ENCODE measurements at regions not wholly inside any gene's neighbourhood (a gene's known extent, or its start where the extent isn't known, plus 50 kb on each side); places are given as distances from the start of the nearest gene placed in this dataset.

- DNase-seq, result no peak
- intact Hi-C loops (cut with DNase I; ENCODE audit: low total_unique reads), result no loop called here
- 0 to 91% (median 24%) methylated on average over 1 of the region's 1 CpG for WGBS, 5 donors
Measured at GRCh38 chr20:60126975-60127374, 168.8 kb downstream of the CDH26 start.

DNA sequence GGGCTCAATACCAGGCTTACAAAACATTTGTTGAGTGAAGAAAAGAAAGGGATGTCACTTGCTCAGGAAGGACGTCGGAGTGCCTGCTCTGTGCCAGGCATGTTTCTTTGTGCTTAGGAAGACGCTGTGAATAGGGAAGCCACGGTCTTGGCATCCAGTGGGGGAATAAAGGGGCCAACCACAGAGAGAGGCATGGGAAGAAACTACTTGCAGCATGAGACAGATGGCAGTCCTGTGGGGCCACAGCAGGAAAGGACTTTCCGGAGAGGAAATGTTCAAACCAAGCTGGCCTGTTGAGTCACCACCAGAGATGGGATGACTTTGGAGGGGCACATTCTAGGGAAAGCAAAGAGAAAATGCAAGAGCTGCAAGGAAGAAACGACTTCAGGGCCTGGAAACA is 173.2 kb downstream of the CDH26 start:
- no peaks in the 10 kb centered on the region for H3K9me3 ChIP-seq
- H3K27me3 ChIP-seq, result peaks cover 0 to 13% (median 5%) of the 10 kb centered on the region in 3 donors
- intact Hi-C loops (cut with DNase I; ENCODE audit: low total_unique reads), result no loop called here
- H3K27ac ChIP-seq, result no peak overlapping the region
- no peak for DNase-seq
- no peak for TF ChIP-seq POLR2AphosphoS5 (IDR thresholded peaks at IDR 0.05)
- no peak for TF ChIP-seq CTCF (IDR thresholded peaks at IDR 0.05)
- TF ChIP-seq POLR2A (IDR thresholded peaks at IDR 0.05), result no peak
- TF ChIP-seq EP300 (IDR thresholded peaks at IDR 0.05), result no peak
- H3K36me3 ChIP-seq, result no peaks in the 10 kb centered on the region
- WGBS, 5 donors, result 45 to 59% (median 57%) methylated on average over 6 of the region's 6 CpGs
- no peak overlapping the region for H3K4me3 ChIP-seq
- H3K4me1 ChIP-seq, result no peaks in the 10 kb centered on the region

More at GRCh38 chr20:60126975-60127374, 168.8 kb downstream of the CDH26 start:
- Histone ChIP-seq H3K27ac (no peak overlapping the region), H3K4me3 (no peak overlapping the region), H3K36me3 (no peaks in the 10 kb centered on the region), H3K27me3 (peaks cover 0 to 29% (median 12%) of the 10 kb centered on the region in 3 donors), H3K4me1 (no peaks in the 10 kb centered on the region), H3K9me3 (no peaks in the 10 kb centered on the region)
- TF ChIP-seq CTCF (IDR thresholded peaks at IDR 0.05) (no peak), POLR2AphosphoS5 (IDR thresholded peaks at IDR 0.05) (no peak), EP300 (IDR thresholded peaks at IDR 0.05) (no peak), POLR2A (IDR thresholded peaks at IDR 0.05) (no peak)

DNA sequence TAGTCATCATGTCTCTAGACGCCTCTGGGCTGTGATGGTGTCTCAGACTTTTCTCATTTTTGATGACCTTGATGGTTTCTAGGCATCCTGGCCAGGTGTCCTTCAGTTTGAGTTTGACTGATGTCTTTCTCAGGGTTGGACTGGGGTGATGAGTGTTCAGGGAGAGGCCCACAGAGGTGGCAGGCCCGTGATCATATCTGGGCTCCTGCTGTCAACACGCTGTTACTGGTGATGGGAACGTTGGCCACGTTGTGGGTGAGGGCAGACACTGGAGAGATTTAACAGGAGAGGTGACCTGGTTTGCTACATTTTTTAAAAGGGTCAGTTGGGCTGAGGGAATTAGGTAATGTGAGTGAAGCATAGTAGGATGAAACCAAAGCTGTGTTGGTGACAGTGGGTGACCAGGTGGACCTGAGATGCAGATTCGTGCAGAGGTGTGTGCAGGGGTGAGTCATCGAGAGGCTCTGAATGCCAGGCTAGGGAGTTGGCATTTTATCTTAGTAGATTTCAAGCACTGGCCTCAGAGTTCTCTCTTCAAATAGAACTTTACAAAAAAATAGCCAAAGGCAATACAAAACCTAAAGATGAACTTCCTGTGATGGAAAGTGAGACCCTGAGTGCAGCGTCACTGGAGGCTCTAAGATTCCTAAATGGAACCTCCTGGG is 174.1 kb downstream of the CDH26 start:
- no peaks in the 10 kb centered on the region for H3K36me3 ChIP-seq
- intact Hi-C loops (cut with DNase I; ENCODE audit: low total_unique reads), result no loop called here
- 74 to 84% (median 80%) methylated on average over 8 of the region's 8 CpGs for WGBS, 5 donors
- H3K4me3 ChIP-seq, result no peak overlapping the region
- H3K9me3 ChIP-seq, result no peaks in the 10 kb centered on the region
- no peak for DNase-seq
- TF ChIP-seq POLR2A (IDR thresholded peaks at IDR 0.05) (no peak), POLR2AphosphoS5 (IDR thresholded peaks at IDR 0.05) (no peak), CTCF (IDR thresholded peaks at IDR 0.05) (no peak), EP300 (IDR thresholded peaks at IDR 0.05) (no peak)
- peaks cover 0 to 5% (median 4%) of the 10 kb centered on the region in 3 donors for H3K27me3 ChIP-seq
- peaks cover 0 to 3% (median 0%) of the 10 kb centered on the region in 4 donors for H3K4me1 ChIP-seq
- H3K27ac ChIP-seq, result no peak overlapping the region

DNA sequence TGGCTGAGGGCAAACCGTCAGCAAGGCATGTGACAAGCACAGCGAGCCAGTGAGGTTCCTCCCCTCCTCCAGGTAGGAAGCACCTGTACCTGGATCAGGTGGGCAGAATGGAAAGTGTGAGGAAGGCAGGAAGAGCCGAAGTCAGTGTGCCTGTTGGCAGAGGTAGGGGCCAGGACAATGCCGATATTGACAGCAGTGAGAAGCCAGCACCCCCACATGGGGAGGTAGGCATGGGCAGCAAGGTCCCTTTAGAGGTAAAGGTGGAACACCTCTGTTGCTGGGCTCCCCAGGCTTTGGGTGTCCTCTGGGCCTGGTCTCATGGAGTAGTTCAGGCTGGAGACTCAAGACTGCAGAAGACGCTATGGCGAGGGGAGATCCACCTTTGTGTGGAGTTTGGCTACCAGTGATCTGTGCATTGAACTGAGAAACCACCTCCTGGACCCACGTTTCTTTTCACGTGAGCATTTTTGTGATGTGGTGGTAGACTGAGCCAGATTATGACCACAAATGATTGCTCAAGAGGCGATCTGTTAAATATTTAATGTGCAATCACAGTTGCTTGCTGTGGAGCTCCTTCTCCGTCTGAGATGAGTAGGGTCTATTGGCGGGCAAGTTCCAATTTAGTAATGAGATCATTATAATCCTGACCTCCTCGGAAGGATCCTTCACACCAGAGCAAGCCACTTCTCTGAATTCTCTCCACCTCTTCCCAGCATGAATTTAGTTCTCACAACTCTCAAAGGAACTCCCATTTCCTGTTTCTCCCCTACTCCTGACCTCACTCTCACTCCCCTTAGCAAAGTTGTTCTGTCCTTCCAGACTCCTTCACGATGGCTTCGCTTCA is 174.8 kb downstream of the CDH26 start:
- Histone ChIP-seq H3K27ac (no peak overlapping the region), H3K4me1 (peaks cover 0 to 7% (median 0%) of the 10 kb centered on the region in 4 donors), H3K9me3 (no peaks in the 10 kb centered on the region), H3K27me3 (peaks cover 0 to 4% (median 0%) of the 10 kb centered on the region in 3 donors), H3K4me3 (no peak overlapping the region), H3K36me3 (no peaks in the 10 kb centered on the region)
- intact Hi-C loops (cut with DNase I; ENCODE audit: low total_unique reads), result no loop called here
- WGBS, 5 donors, result 77 to 81% (median 80%) methylated on average over 14 of the region's 14 CpGs
- TF ChIP-seq CTCF (IDR thresholded peaks at IDR 0.05) (no peak), POLR2A (IDR thresholded peaks at IDR 0.05) (no peak), POLR2AphosphoS5 (IDR thresholded peaks at IDR 0.05) (no peak)
- DNase-seq, result no peak

Measured in stomach (tissue), 8 donors.